BLaER1 (cell line): ENCODE measurements at regions not wholly inside any gene's neighbourhood (a gene's known extent, or its start where the extent isn't known, plus 50 kb on each side); places are given as distances from the start of the nearest gene placed in this dataset.

Experiments
- H3K27ac ChIP-seq: shearing (Covaris generic); formaldehyde crosslinking; 2 replicates; pipeline ENCODE4 v1.8.1; 2022
- H3K27me3 ChIP-seq: shearing (Covaris generic); formaldehyde crosslinking; 2 replicates; pipeline ENCODE4 v1.8.1; 2022
- H3K36me3 ChIP-seq: shearing (Covaris generic); formaldehyde crosslinking; 2 replicates; pipeline ENCODE4 v1.8.1; 2022
- H3K4me1 ChIP-seq: shearing (Covaris generic); formaldehyde crosslinking; 2 replicates; pipeline ENCODE4 v1.8.1; 2022
- H3K4me2 ChIP-seq: shearing (Covaris generic); formaldehyde crosslinking; 2 replicates; pipeline ENCODE4 v1.8.1; 2022
- H3K4me3 ChIP-seq: shearing (Covaris generic); formaldehyde crosslinking; 2 replicates; pipeline ENCODE4 v1.8.1; 2022
- H3K9ac ChIP-seq: shearing (Covaris generic); formaldehyde crosslinking; 2 replicates; pipeline ENCODE4 v1.8.1; 2022
- H3K9me3 ChIP-seq: shearing (Covaris generic); formaldehyde crosslinking; 2 replicates; pipeline ENCODE4 v1.8.1; 2022
- H4K20me1 ChIP-seq: shearing (Covaris generic); formaldehyde crosslinking; 2 replicates; pipeline ENCODE4 v1.8.1; 2022
- Cebpa-rat ChIP-seq: shearing (Covaris generic); IDR thresholded peaks from 2 replicates; pipeline ENCODE4 v1.8.1; 2022

- H3K4me3 ChIP-seq = no peak overlapping the region
- H3K27me3 ChIP-seq = no peaks in the 10 kb centered on the region
Observed at GRCh38 chr1:239537795-239538194, 151.4 kb downstream of the CHRM3 start.

GRCh38 chr1:239538239-239538988, 152.0 kb downstream of the CHRM3 start:
- TF ChIP-seq Cebpa-rat = no peak
- H3K27me3 ChIP-seq = no peaks in the 10 kb centered on the region
- no peaks in the 10 kb centered on the region for H3K9me3 ChIP-seq
- no peaks in the 10 kb centered on the region for H3K36me3 ChIP-seq
- no peaks in the 10 kb centered on the region for H4K20me1 ChIP-seq
- no peak overlapping the region for H3K4me2 ChIP-seq
- no peak overlapping the region for H3K4me3 ChIP-seq
- H3K27ac ChIP-seq = no peak overlapping the region
- H3K9ac ChIP-seq = no peak overlapping the region
- H3K4me1 ChIP-seq = peaks cover 14% of the 10 kb centered on the region

More at GRCh38 chr1:239537795-239538194, 151.4 kb downstream of the CHRM3 start:
- Histone ChIP-seq H3K9ac (no peak overlapping the region), H3K9me3 (no peaks in the 10 kb centered on the region), H4K20me1 (no peaks in the 10 kb centered on the region), H3K36me3 (no peaks in the 10 kb centered on the region), H3K27ac (no peak overlapping the region), H3K4me1 (peaks cover 14% of the 10 kb centered on the region), H3K4me2 (no peak overlapping the region)
- no peak for TF ChIP-seq Cebpa-rat

GRCh38 chr1:239539051-239539450, 152.7 kb downstream of the CHRM3 start:
- Histone ChIP-seq H3K4me3 (no peak overlapping the region), H3K27ac (no peak overlapping the region), H3K27me3 (no peaks in the 10 kb centered on the region), H3K36me3 (no peaks in the 10 kb centered on the region), H3K4me1 (peaks cover 14% of the 10 kb centered on the region), H4K20me1 (no peaks in the 10 kb centered on the region), H3K4me2 (peak overlapping the region; percentile 48; the same call in 1 of the 2 replicates), H3K9me3 (no peaks in the 10 kb centered on the region), H3K9ac (no peak overlapping the region)
- TF ChIP-seq Cebpa-rat = no peak

GRCh38 chr1:239539812-239540211, 153.4 kb downstream of the CHRM3 start:
- no peaks in the 10 kb centered on the region for H4K20me1 ChIP-seq
- H3K4me2 ChIP-seq = peak overlapping the region; percentile 48
- no peak overlapping the region for H3K4me3 ChIP-seq
- no peak overlapping the region for H3K9ac ChIP-seq
- TF ChIP-seq Cebpa-rat = no peak
- H3K4me1 ChIP-seq = peaks cover 14% of the 10 kb centered on the region
- no peaks in the 10 kb centered on the region for H3K9me3 ChIP-seq
- no peak overlapping the region for H3K27ac ChIP-seq
- no peaks in the 10 kb centered on the region for H3K36me3 ChIP-seq
- H3K27me3 ChIP-seq = no peaks in the 10 kb centered on the region

DNA sequence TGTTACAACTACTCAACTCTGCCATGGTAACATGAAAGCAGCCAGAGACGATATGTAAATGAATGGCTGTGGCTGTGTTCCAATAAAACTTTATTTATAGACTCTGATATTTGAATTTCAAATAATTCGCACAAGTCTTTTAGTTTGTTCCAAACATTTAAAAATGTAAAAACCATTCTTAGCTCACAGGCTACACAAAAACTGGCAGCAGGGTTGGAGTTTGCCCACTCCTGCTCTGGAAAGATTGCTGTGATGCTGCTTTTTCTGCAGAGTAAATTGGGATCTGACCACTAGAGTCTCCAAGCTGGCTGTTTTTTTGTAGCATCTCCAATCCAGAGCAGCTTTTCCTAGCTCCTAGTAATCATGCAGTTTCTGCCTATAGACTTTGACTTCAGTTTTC, 157.5 kb downstream of the CHRM3 start:
- no peaks in the 10 kb centered on the region for H4K20me1 ChIP-seq
- no peak for TF ChIP-seq Cebpa-rat
- H3K4me1 ChIP-seq = peaks cover 14% of the 10 kb centered on the region
- H3K27ac ChIP-seq = no peak overlapping the region
- H3K4me3 ChIP-seq = no peak overlapping the region
- H3K4me2 ChIP-seq = no peak overlapping the region
- no peaks in the 10 kb centered on the region for H3K36me3 ChIP-seq
- no peak overlapping the region for H3K9ac ChIP-seq
- H3K27me3 ChIP-seq = no peaks in the 10 kb centered on the region
- H3K9me3 ChIP-seq = peaks cover 4% of the 10 kb centered on the region; the same call in 1 of the 2 replicates

DNA sequence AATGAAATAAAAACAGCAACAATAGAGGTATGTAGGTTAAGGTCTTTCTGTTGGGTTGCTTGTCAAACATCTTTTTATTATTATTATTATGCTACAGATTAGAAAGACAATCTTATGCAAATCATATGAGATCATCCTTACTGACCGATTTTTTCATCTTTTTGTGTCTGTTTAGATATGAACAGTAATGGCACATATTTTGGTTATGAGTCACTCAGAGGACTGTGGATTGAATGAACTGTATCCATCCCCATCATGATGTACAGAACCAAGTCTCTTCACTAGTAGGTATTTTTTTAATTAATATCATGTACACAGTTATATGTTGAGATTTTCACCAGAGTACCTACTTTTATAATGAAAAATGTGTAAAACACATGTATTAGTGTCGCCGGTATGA, 159.1 kb downstream of the CHRM3 start:
- H3K9ac ChIP-seq = no peak overlapping the region
- H3K36me3 ChIP-seq = no peaks in the 10 kb centered on the region
- peaks cover 7% of the 10 kb centered on the region; the same call in 1 of the 2 replicates for H3K9me3 ChIP-seq
- H3K27me3 ChIP-seq = no peaks in the 10 kb centered on the region
- no peaks in the 10 kb centered on the region for H3K4me1 ChIP-seq
- TF ChIP-seq Cebpa-rat = no peak
- H3K4me3 ChIP-seq = no peak overlapping the region
- H3K4me2 ChIP-seq = no peak overlapping the region
- no peak overlapping the region for H3K27ac ChIP-seq
- no peaks in the 10 kb centered on the region for H4K20me1 ChIP-seq

DNA sequence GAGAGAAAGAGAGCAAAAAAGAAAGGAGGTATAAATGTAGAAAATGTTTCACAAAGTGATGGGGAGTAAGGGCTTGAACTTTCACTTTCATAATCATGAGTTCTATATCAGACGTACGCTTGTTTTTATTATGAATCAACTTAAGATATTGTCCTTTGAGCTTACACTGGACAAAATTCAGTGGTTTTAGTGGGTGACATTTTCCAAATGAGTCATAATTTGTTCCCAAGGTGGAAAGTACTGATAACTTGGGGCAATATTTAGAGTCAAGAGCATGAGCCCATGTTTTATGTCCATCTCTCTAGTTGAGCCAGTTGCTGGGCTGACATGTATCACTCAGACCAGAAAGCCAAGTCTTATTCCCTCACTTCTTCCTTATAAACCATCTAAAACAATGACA, 161.6 kb downstream of the CHRM3 start:
- H3K27me3 ChIP-seq = no peaks in the 10 kb centered on the region
- no peak overlapping the region for H3K9ac ChIP-seq
- H3K27ac ChIP-seq = no peak overlapping the region
- H3K4me2 ChIP-seq = no peak overlapping the region
- no peaks in the 10 kb centered on the region for H4K20me1 ChIP-seq
- peaks cover 7% of the 10 kb centered on the region; the same call in 1 of the 2 replicates for H3K9me3 ChIP-seq
- no peak overlapping the region for H3K4me3 ChIP-seq
- no peaks in the 10 kb centered on the region for H3K4me1 ChIP-seq
- TF ChIP-seq Cebpa-rat = no peak
- no peaks in the 10 kb centered on the region for H3K36me3 ChIP-seq

DNA sequence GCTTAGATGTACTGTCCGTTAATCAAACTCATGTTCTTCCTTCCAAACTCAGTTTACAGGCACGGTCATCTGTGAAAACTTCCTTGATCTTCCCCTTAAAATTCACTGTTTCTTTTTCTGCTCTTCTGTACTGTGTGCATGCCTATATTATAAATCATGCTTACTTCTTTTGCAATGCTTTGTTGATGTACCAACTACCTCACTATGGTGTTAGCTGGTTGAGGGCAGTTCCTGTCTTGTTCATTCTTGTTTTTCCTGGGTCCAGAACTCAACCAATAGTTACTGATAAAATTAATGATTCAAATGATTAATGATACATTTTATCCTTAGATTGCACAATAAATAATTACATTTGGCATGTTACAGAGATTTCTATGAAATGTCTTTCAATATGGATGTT, 163.8 kb downstream of the CHRM3 start:
- H3K4me3 ChIP-seq = no peak overlapping the region
- H3K9ac ChIP-seq = no peak overlapping the region
- no peak overlapping the region for H3K4me2 ChIP-seq
- H3K27me3 ChIP-seq = no peaks in the 10 kb centered on the region
- H3K36me3 ChIP-seq = no peaks in the 10 kb centered on the region
- H3K9me3 ChIP-seq = peaks cover 7% of the 10 kb centered on the region; the same call in 1 of the 2 replicates
- no peaks in the 10 kb centered on the region for H3K4me1 ChIP-seq
- H4K20me1 ChIP-seq = no peaks in the 10 kb centered on the region
- no peak for TF ChIP-seq Cebpa-rat
- no peak overlapping the region for H3K27ac ChIP-seq

GRCh38 chr1:239555350-239555749, 169.0 kb downstream of the CHRM3 start:
- no peaks in the 10 kb centered on the region for H4K20me1 ChIP-seq
- H3K36me3 ChIP-seq = no peaks in the 10 kb centered on the region
- no peak for TF ChIP-seq Cebpa-rat
- H3K27me3 ChIP-seq = no peaks in the 10 kb centered on the region
- no peak overlapping the region for H3K4me3 ChIP-seq
- H3K27ac ChIP-seq = no peak overlapping the region
- H3K4me2 ChIP-seq = no peak overlapping the region
- no peaks in the 10 kb centered on the region for H3K9me3 ChIP-seq
- no peaks in the 10 kb centered on the region for H3K4me1 ChIP-seq
- H3K9ac ChIP-seq = no peak overlapping the region

- no peaks in the 10 kb centered on the region for H3K27me3 ChIP-seq
- H3K4me2 ChIP-seq = no peak overlapping the region
Observed at GRCh38 chr1:239558559-239558958, 172.2 kb downstream of the CHRM3 start.

GRCh38 chr1:239558991-239559390, 172.6 kb downstream of the CHRM3 start:
- H3K27ac ChIP-seq = no peak overlapping the region
- no peak overlapping the region for H3K4me2 ChIP-seq
- H4K20me1 ChIP-seq = no peaks in the 10 kb centered on the region

More at GRCh38 chr1:239558559-239558958, 172.2 kb downstream of the CHRM3 start:
- H3K9ac ChIP-seq = no peak overlapping the region
- peaks cover 10% of the 10 kb centered on the region for H3K4me1 ChIP-seq
- H3K9me3 ChIP-seq = no peaks in the 10 kb centered on the region
- no peaks in the 10 kb centered on the region for H3K36me3 ChIP-seq
- H3K27ac ChIP-seq = no peak overlapping the region
- H4K20me1 ChIP-seq = no peaks in the 10 kb centered on the region
- no peak overlapping the region for H3K4me3 ChIP-seq
- no peak for TF ChIP-seq Cebpa-rat

More at GRCh38 chr1:239558991-239559390, 172.6 kb downstream of the CHRM3 start:
- no peaks in the 10 kb centered on the region for H3K36me3 ChIP-seq
- peaks cover 15% of the 10 kb centered on the region for H3K4me1 ChIP-seq
- H3K9ac ChIP-seq = no peak overlapping the region
- no peak overlapping the region for H3K4me3 ChIP-seq
- no peaks in the 10 kb centered on the region for H3K27me3 ChIP-seq
- no peaks in the 10 kb centered on the region for H3K9me3 ChIP-seq
- TF ChIP-seq Cebpa-rat = no peak
